Glomerular visceral epithelial cell (primary cell): ENCODE measurements at regions not wholly inside any gene's neighbourhood (a gene's known extent, or its start where the extent isn't known, plus 50 kb on each side); places are given as distances from the start of the nearest gene placed in this dataset.

Experiments
- DNase-seq: peaks from one replicate; pipeline ENCODE4 v3.0.0-alpha.2; 2016; ENCODE audit errors: extremely low spot score

DNA sequence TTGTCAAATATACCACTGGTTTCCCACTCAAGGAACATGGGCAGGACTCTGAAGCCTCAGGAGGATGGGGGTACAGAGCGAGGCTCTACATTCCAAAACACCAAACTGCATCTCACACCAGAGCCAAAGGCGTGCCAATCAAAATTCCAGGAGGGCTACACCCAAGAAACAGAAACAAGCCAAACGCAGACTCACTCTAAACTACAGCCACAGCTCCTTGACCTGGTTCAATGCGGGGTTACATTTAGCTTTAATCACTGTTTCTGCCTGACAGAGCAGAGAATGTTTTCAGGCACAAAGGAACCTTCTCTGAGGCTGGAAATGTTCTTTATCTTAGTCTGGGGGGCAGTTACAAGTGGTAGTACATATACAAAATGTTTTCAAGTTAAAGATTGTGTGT lies 2121.5 kb upstream of the AGA start:
- no peak for DNase-seq

DNA sequence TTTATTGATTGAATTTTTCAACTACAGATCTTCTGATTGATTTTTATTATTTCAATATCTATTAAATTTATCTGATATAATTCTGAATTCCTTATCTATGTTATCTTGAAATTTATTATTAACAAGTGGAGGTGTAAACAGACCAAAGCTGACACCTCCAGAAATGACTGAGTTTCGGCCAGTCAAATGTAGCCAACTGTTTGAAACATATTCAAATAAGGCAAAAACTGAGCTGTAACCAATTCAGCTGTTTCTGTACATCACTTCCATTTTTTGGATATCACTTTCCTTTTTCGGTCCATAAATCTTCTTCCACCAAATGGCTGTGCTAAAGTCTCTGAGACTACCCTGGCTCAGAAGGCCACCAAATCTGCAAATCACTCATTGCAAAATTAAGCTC lies 2127.3 kb upstream of the AGA start:
- no peak for DNase-seq

DNA sequence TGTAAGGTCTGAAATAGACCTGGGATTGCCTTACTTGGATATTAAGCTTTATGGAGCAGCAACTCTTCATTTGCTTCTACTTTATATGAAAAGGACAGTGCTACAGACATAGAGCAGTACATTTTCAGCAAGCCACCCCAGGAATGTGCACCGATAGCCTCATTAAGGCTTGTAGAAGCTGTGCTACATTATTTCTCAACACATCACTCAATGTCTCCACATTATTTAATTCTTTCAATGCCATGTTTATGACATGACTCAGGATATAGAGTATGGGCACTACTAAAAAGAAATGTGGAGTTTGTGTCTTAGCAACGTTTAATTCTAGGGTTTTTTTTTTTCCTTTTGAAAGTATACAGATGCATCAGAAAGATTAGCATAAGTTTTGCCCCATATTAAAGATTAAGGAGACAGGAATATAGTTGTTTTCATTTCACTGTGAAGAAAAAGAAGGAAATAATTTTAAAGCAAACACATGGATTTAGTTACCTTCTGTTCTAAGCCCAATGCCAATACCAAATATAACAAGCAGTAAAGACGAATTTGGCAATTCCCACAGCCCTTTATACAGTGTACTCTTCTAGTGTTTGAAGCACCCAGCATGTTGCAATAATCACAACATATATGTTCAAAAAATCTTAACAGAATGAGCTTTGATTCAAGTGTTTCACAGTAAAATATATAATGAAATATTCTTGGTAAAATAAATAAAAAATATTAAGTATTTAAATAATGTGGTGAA lies 2140.1 kb upstream of the AGA start:
- no peak for DNase-seq

DNA sequence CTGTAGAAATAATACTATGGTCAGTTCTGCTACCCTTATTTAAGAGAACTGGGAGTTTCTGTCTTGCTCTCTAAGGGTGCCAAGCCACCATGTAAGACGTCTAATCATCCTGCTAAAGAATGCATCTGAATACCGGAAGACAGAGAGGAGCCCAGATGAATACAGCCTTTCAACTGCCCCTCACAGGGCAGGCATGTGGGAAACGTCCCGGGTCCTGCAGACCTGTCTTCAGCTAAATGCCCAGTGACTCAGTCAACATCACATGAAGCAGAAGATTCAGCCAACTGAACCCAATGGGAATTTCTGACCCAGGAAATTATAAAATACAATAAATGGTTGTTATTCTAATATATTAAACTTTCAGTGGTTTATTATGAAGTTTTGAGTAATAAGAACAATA lies 2141.0 kb upstream of the AGA start:
- DNase-seq = no peak

DNA sequence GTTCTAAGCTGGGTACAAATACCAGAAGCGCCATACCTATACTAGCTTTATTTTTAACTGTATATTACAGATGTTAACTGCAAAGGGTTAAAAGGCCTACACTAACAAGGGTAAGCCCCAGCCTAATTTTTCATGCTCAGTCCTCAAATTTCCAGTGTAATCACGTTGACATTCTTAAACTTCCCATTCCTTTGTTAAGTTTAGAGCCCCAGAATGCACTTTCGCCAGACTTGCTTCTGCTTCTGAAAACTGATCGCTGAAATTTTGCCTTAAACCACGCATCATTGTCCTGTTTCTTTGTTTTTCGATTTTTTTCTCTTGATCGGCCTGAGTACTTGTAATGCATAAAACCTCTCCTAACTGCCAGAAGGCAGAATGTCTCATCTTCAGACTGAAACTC lies 2141.9 kb upstream of the AGA start:
- DNase-seq = no peak

DNA sequence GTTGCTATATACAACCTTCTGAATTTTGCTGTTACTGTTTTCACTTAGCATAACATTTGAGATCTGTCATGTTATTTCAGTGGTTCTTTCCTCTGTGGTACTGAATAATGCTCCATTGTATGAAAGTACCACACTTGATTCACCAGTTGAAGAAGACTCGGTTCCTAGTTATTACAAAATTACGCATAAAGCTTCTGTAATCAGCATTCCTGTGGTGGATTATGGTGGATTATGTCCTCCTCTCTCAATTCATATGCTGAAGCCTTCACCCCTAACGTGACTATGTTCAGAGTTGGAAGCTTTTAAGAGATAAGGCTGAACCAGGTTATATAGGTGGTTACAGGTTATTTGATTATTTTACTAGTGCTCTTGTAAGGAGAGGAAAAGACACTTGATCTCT lies 2143.5 kb upstream of the AGA start:
- no peak for DNase-seq

DNA sequence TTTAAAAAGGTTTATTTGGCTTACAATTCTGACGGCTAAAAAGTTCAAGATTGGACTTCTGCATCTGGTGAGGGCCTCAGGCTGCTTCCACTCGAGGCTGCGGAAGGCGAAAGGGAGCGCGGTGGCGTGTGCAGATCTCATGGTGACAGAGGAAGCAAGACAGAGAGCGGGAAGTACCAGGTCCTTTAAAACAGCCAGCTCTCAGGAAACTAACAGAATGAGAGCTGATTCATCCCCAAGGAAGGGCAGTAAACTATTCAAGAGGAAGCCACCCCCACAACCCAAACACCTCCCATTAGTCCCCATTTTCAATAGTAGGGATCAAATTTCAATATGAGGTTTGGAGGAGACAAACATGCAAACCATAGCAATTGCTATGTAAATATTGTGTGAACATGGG lies 2144.2 kb upstream of the AGA start:
- DNase-seq = no peak

DNA sequence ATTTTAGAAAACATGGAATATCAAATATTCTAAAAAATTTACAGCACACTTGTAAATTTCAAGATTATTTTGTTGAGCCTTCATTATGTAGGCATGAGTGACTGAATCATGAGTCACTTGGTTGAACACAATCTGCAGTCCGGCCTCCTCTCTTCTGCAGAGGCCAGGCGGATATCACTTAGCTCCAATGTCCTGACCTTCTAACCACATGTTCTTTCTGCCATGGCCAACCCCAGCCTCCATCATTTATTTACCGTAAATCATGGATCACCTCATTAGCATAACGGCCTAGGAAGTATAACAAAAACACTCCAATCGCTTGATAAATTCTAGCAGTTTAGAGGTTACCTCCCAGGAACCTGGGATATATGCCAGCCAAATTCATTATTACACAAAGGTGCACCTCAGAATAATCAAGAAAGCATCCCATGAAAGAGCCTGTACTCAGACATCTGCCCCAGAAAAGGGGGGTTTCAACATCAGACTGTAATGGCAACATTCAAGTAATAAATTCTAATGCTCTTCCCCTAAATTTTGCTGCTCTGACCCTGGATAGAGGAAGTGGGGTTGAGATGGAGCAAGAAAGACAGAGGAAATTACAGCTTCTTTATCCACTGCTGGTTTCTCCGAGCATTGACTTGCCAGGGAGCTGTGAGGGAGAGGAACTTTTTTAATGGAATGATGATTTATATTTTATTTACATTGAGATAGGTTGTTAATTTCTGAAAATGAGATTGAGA lies 2153.6 kb upstream of the AGA start:
- peak; percentile 65 for DNase-seq

DNA sequence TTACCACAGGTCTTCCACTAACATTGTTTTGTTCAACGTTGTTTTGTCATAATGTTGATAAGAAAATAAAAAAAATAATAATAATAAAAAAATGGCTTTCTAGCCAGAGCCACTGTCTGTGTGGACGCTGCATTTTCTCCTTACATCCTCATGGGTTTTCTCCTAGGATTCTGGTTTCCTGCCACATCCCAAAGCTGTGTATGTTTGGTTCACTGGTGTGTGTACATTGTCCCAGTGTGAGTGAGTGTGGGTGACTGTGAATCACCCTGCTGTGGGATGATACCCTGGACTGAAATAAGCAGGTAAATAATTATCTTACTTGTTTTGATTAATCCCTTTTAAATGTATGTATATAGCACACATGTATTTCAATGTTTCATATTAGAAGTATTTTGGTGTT lies 2154.4 kb upstream of the AGA start:
- peak; percentile 15 for DNase-seq

DNA sequence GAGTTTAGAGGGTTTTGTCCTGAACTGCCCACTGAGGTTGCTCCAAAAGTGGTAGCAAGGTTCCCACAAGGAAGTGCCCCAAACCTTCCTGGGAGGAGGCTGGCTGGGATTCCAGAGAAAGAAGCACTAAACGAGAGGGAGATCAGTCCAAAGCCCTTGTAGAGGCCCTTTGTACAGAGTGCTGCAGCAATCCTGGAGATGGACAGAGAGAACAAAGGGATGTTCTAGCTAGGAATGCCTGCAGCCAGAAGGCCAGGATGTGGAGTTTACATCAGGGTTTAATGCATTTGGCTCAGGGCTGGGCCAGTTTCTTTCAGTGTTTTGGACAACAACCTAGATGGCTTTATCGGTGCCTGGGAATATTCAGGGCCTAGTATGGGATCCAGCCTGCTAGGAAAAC lies 2155.1 kb upstream of the AGA start:
- no peak for DNase-seq

DNA sequence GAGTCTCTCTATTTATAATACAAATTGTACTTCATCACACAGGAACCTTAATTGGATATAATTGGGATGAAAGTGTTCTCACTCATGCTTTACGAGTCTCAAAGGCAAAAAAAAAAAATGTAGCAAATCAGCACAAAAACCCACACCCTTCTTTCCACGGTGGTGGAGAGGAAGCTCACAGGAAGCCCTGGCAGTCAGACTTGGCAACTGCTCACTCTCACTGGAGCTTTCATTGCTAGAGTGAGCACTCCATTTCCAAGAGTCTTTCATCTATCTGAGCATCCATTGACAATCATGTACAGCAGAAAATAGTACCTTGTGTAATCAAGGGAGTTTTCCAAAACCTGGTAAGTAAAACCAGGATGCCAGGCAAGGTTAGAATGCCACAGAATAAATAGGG lies 2159.4 kb upstream of the AGA start:
- DNase-seq = no peak

DNA sequence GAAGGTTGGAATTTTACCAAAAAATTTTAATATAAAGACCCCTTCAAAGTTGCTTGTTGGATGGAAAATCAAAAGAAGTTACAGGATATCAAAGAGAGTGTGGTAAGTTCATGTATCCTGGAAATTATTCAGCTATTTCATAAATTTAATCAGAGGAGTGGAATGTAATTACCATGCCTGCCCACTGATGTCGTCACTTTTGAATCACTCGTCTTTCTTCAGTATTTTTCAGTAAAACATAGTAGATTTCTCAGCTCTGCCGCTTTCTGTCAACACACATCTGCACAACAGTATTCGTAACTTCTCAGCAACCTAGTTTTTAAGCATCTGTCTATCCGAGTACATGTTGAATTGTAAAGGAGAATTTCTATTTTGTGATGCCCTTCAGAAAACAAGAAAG lies 2163.0 kb upstream of the AGA start:
- DNase-seq = no peak

DNA sequence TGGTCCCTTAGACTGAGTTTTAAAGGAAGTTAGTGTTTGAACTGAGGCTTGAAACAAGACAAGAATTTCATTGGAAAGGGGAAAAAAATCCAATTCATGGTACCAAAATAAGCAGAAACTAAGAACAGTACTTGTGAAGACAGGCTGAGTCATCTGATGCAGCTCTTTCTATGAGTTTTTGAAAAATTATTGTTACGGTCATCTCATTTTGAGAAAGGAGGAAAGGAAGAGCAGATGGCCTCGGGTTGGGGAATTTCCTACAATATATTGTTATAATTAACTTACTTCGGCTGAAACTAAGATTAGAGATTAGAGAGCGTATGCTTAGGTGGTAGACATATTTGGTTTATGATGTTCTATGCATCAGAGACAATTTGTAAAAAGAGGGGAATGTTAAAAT lies 2164.8 kb upstream of the AGA start:
- no peak for DNase-seq

DNA sequence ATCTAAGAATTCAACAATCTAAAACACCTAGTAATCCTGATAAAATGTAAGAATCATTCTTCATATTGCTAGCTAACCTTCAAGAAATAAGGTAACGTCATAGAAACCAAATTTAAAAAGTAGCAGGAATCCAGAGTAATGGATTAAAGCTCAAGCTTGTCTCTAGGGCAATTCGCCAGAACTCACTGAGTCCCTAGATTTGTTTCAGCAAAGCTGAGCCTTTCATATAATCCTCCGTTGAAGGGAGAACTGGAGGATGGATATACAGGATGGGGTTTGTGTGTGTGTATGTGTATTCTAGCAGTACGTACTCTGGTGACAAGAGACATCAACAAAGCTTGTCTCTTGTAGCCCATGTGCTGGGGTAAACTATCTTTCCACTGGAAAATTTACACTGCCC lies 2173.5 kb upstream of the AGA start:
- DNase-seq = no peak

DNA sequence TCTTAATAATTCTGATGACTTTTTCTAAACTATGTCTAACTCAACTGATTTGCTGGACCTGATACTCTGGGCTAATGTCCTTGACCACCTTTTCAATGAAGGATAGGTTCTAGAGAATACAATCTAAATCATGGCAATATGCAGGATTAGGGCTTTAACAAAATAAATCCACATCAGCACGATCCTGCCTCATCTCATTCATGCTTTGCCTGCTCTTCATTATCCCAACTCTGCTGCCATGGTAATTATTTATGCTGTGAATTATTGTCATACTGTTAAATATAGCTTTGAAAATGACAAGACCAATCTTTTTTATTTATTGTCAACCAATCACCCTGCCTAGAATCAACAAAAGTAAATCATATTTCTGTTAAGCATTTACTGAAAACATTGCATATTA lies 2176.7 kb upstream of the AGA start:
- no peak for DNase-seq

DNA sequence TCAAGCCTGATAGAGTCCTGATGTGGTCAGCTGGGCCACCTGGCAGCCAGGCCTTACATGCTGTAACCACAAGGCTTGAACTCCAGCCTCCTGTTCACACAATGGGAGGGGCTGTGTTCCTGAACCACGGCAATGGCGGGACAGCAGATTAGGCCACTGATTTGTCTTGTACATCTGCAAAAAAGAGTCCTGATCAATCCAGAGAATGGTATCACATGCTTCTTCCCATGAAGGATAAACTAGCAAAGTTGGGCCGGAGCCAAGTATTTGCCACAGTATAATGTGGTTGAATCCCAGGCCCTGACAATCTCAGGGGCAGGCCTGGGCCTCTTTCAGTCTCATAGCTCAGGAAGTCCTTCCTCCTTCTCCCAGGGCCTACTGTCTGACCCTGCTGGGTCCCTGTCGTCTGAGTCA lies 2182.5 kb upstream of the AGA start:
- peak; percentile 82 for DNase-seq

DNA sequence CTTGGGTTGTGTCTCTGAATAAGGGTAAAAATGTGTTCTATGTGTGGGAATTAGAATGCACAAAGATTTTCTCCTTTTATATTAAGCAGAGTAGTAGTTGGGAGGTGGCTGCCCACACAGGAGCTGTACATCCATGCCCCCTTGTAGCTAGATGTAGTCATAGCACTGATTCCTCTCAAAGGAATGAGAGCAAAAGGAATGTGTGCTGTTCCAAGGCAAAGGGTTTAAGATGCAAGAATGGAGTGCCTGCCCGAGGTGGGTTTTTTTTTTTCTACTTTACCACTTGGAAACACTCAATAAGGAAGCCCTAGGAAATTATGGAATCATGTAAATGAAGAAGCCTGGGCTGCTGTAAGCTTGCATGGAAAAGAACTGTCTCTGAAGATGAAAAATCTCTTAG lies 2183.2 kb upstream of the AGA start:
- peak; percentile 68 for DNase-seq

DNA sequence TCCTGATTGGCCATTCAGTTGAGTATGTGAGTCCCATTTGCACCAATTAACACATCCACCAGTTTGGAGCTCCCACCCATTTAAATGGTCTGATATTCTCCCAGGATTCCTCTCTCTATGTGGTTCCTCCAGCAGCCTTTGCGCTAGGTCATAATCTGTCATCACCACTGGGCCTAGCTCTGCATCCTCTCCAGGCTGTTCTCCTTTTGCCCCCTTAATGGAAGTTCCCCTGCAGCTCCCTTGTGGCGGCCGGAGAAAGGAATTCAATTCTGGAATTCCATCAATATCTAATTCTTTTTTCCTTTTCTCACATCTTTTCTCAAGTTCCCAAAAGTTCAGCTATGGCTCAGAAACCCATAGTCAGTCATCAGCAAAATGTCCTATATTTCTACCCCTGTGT lies 2184.4 kb upstream of the AGA start:
- DNase-seq = peak; percentile 8

DNA sequence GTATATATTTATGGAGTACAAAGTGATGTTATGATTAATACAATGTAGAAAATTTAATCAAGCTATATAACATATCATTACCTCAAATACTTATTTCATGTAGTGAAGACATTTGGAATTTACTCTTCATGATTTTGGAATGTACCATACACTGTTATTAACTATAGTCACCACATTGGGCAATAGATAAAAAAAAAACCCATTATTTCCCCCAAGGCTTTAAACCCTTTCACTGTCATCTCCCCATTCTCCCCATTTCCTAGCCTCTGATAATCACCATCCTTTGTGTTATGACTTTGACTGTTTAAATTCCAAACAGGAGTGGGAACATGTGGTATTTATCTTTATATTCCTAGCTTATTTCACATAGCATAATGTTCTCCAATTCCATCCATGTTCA lies 2189.1 kb upstream of the AGA start:
- DNase-seq = no peak

DNA sequence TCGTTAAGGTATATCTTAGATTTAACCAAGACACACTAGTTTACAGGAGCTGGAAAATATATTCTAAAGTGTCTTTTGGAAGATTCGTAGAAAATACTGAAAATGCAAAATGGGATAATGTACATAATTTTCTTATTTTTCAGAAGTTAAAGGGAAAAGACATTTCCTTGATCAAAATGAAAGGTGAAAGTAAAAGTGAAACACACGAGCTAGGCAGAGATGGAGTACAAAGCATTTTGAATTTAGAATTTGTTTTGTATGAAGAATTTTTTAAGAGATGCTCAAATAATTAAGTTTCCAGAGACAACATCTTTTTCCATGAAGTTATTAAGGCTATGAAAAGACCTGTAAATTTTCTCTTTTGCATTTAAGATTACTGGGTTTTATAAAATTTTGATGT lies 2192.6 kb upstream of the AGA start:
- DNase-seq = no peak

DNA sequence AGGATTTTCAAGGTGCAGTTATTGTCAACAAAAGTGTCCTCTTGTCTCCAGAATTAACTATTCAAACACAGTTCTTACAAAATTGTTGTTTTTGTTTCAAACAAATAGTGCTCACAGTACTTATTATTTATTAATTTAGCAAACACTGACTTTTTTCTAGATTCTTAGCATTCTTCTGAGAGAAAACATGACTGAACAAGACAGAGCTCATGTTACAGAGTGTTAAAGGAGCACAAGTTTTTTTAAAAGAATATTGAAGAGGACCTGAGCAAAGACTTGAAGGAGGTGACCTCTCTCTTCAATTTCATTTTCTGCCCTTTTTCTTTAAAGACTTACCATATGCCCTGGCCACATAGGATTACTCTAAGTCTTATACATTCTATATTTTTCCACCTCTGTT lies 2220.3 kb upstream of the AGA start:
- no peak for DNase-seq

DNA sequence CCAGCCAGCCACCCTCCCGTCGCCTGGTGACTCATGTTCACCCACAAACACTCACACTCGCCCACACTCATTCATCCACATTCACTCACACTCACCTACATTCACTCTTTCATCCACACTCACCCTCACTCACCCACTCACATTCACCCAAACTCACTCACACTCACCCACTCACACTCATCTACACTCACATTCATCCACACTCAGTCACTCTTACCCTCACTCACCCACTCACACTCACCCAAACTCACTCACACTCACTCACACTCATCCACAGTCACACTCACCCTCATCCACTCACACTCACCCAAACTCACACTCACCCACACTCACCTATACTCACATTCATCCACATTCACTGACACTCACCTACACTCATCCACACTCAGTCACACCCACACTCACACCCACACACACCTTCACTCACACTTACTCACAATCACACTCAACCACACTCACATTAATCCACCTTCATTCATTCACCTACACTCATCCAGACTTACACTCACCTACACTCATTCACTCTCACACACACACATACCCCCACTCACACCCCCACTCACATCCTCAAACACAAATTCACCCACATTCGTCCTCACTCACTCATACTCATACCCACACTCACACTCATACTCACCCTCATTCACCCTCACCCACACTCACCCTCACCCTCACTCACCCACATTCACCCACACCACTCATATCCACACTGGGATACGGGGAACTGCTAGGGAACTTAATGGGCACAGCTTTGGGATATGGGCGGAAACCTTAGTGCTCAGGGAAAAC lies 2221.6 kb upstream of the AGA start:
- DNase-seq = no peak
